Endothelial cell of umbilical vein (primary cell): ENCODE measurements at regions not wholly inside any gene's neighbourhood (a gene's known extent, or its start where the extent isn't known, plus 50 kb on each side); places are given as distances from the start of the nearest gene placed in this dataset.

Source experiments
- BruUV-seq: library from RNA; stranded (reverse); fragments of 400-500 nt; replicated peaks from 2 replicates; lab custom pipeline; 2021; lab: Mats Ljungman, UMichigan
- CTCF ChIA-PET: fragments of 300-600, 350-600 bp; sonication (Branson Sonifier 250); formaldehyde crosslinking; loops from one replicate; lab custom pipeline; 2021; ENCODE audit warnings: antibody characterized with exemption, inconsistent platforms; lab: Charles Lee
- POLR2A ChIA-PET: fragments of 300-600, 350-600 bp; sonication (Branson Sonifier 250); formaldehyde crosslinking; loops from one replicate; lab custom pipeline; 2021; ENCODE audit warnings: antibody characterized with exemption, inconsistent platforms; lab: Charles Lee
- DNase-seq: peaks from one replicate; pipeline ENCODE4 v3.0.0-alpha.2; 2011; ENCODE audit warnings: low read depth, low spot score
- FAIRE-seq: peaks from 2 replicates; lab custom pipeline; 2011; peaks lifted over from hg19 to GRCh38; lab: Jason Lieb, UNC
- H2AFZ ChIP-seq: 2 replicates; pipeline ENCODE4 v1.6.0; 2012; ENCODE audit warnings: low read depth, low read length, control low read depth, inconsistent platforms
- H3K27ac ChIP-seq: 2 replicates; pipeline ENCODE4 v1.5.1; 2011; ENCODE audit warnings: low read depth, mild to moderate bottlenecking, control low read depth, low read length, moderate library complexity; ENCODE audit not compliant: insufficient read depth
- H3K27me3 ChIP-seq, 2 experiments: 2 replicates each; pipeline versions ENCODE4 v1.6.0 to v1.6.1; 2011; ENCODE audit warnings: low read length in 2 of 2, mixed read lengths in 1 of 2; ENCODE audit not compliant: control insufficient read depth in 2 of 2, insufficient read depth in 2 of 2
- H3K36me3 ChIP-seq, 2 experiments: 2 replicates in 1 of 2; 3 replicates in 1 of 2; pipeline ENCODE4 v1.5.1; 2011; ENCODE audit warnings: low read length in 2 of 2, mild to moderate bottlenecking in 1 of 2, moderate library complexity in 1 of 2; ENCODE audit not compliant: control insufficient read depth in 2 of 2, insufficient read depth in 2 of 2; ENCODE audit errors: extremely low read depth in 1 of 2
- H3K4me1 ChIP-seq: 3 replicates; pipeline ENCODE4 v1.5.1; 2011; ENCODE audit warnings: mild to moderate bottlenecking, low read length; ENCODE audit not compliant: control insufficient read depth, insufficient read depth; ENCODE audit errors: extremely low read depth
- H3K4me2 ChIP-seq: 2 replicates; pipeline ENCODE4 v1.6.1; 2011; ENCODE audit warnings: low read length, control low read depth, mixed read lengths; ENCODE audit not compliant: insufficient read depth
- H3K4me3 ChIP-seq, 3 experiments: fragments of 200-600 bp in 1 of 3; sonication (generic), shearing (Covaris generic) in 1 of 3; replicated peaks in 1 of 3; 2 replicates each; pipeline ENCODE4 v1.5.1; 2011 to 2016; ENCODE audit warnings: control low read depth in 3 of 3, low read length in 3 of 3, mild to moderate bottlenecking in 2 of 3, inconsistent platforms in 1 of 3, low read depth in 1 of 3, moderate library complexity in 1 of 3; ENCODE audit not compliant: insufficient read depth in 1 of 3
- H3K79me2 ChIP-seq: 2 replicates; pipeline ENCODE4 v1.6.0; 2012; ENCODE audit warnings: low read length, inconsistent platforms; ENCODE audit not compliant: control insufficient read depth, insufficient read depth
- H3K9ac ChIP-seq: replicated peaks from 2 replicates; pipeline ENCODE3; 2011; ENCODE audit warnings: low read length, control low read depth; ENCODE audit not compliant: insufficient read depth; ENCODE audit errors: extremely low read depth
- H3K9me1 ChIP-seq: replicated peaks from 3 replicates; pipeline ENCODE4 v1.6.0; 2011; ENCODE audit warnings: mild to moderate bottlenecking, low read length; ENCODE audit not compliant: control insufficient read depth, insufficient read depth; ENCODE audit errors: extremely low read depth
- H3K9me3 ChIP-seq: replicated peaks from 2 replicates; pipeline ENCODE4 v1.5.1; 2012; ENCODE audit warnings: low read length, inconsistent platforms; ENCODE audit not compliant: control insufficient read depth, insufficient read depth
- H4K20me1 ChIP-seq: replicated peaks from 2 replicates; pipeline ENCODE3; 2011; ENCODE audit warnings: mild to moderate bottlenecking, low read length; ENCODE audit not compliant: control insufficient read depth, insufficient read depth; ENCODE audit errors: extremely low read depth
- CTCF ChIP-seq, 2 donors: IDR thresholded peaks; 1 replicate in 1 of 2; 2 replicates in 1 of 2; pipeline ENCODE4 v1.5.1; 2011; ENCODE audit warnings: low read length in 2 of 2, mild to moderate bottlenecking in 2 of 2, moderate library complexity in 2 of 2, control low read depth in 1 of 2, inconsistent platforms in 1 of 2, low read depth in 1 of 2; ENCODE audit not compliant: insufficient read depth in 1 of 2; ENCODE audit errors: extremely low read depth in 1 of 2
- EZH2 ChIP-seq: IDR thresholded peaks from 2 replicates; pipeline ENCODE4 v1.6.1; 2012; ENCODE audit warnings: borderline replicate concordance, low read depth, mild to moderate bottlenecking, moderate library complexity, low read length, inconsistent platforms; ENCODE audit not compliant: severe bottlenecking
- FOS ChIP-seq: IDR thresholded peaks from 2 replicates; pipeline ENCODE4 v1.6.1; 2011; ENCODE audit warnings: mild to moderate bottlenecking, low read length, moderate library complexity, borderline replicate concordance; ENCODE audit not compliant: insufficient read depth
- GATA2 ChIP-seq: IDR thresholded peaks from 2 replicates; pipeline ENCODE4 v1.7.0; 2011; ENCODE audit warnings: low read depth, mild to moderate bottlenecking, moderate library complexity, mixed read lengths, low read length; ENCODE audit not compliant: insufficient read length, insufficient read depth
- JUN ChIP-seq: IDR thresholded peaks from 2 replicates; pipeline ENCODE4 v1.6.1; 2011; ENCODE audit warnings: borderline replicate concordance, low read depth; ENCODE audit not compliant: insufficient read length, insufficient read depth
- MAX ChIP-seq: IDR thresholded peaks from 2 replicates; pipeline ENCODE4 v1.6.1; 2011; ENCODE audit not compliant: insufficient read depth, insufficient read length
- MYC ChIP-seq: IDR thresholded peaks from one replicate; pipeline ENCODE4 v1.6.1; 2011; ENCODE audit warnings: mild to moderate bottlenecking, low read depth, low read length
- POLR2A ChIP-seq: IDR thresholded peaks from 2 replicates; pipeline ENCODE4 v1.6.1; 2012; ENCODE audit warnings: low read depth, mild to moderate bottlenecking, control low read depth, low read length
- POLR2AphosphoS5 ChIP-seq: IDR thresholded peaks from 2 replicates; pipeline ENCODE4 v1.6.1; 2012; ENCODE audit warnings: low read depth, mild to moderate bottlenecking, control low read depth, low read length, moderate library complexity; ENCODE audit not compliant: insufficient read depth
- dilution Hi-C: fragments of 300-500 bp; cut with MboI; formaldehyde crosslinking; loops from one replicate; pipeline ENCODE4 v1.15.0; 2019; ENCODE audit warnings: low sequenced_read_pairs; ENCODE audit not compliant: extremely low pct_ligation_motif_present
- intact Hi-C: fragments of 100-400 bp; cut with micrococcal nuclease; formaldehyde crosslinking; loops from one replicate; pipeline ENCODE4 v1.10.0; 2022

GRCh38 chr3:132187746-132188145 is 129.5 kb upstream of the ACP3 start:
- dilution Hi-C loops (no loop called here), intact Hi-C loops (no loop called here)
- Histone ChIP-seq H4K20me1 (peaks cover 2% of the 10 kb centered on the region), H3K27me3 (peaks cover 4 to 9% of the 10 kb centered on the region in 2 experiments), H3K9ac (no peak overlapping the region), H3K9me1 (no peaks in the 10 kb centered on the region), H3K4me1 (no peaks in the 10 kb centered on the region), H3K4me3 (no peak overlapping the region), H2AFZ (no peak overlapping the region), H3K36me3 (no peaks in the 10 kb centered on the region), H3K27ac (no peak overlapping the region), H3K9me3 (no peaks in the 10 kb centered on the region), H3K4me2 (no peak overlapping the region), H3K79me2 (no peaks in the 10 kb centered on the region)
- ChIA-PET CTCF (interaction anchor here (0.9 to 1.5 kb wide), 3 partner anchors 9 to 153 kb away, joined by 3 to 4 read pairs (median 4); partner anchors contain the start of gene CPNE4), POLR2A (no interaction called here)
- no TSS peak for BruUV-seq
- no peak for TF ChIP-seq JUN
- TF ChIP-seq POLR2AphosphoS5 = no peak
- no peak for TF ChIP-seq MYC
- TF ChIP-seq POLR2A = no peak
- no peak for TF ChIP-seq GATA2
- DNase-seq (no peak), FAIRE-seq (no peak)

- H3K4me2 ChIP-seq = no peak overlapping the region
- H3K36me3 ChIP-seq = no peaks in the 10 kb centered on the region
- no peak overlapping the region for H3K9ac ChIP-seq
- intact Hi-C loops (no loop called here), dilution Hi-C loops (no loop called here)
- peaks cover 0 to 3% of the 10 kb centered on the region in 2 experiments for H3K27me3 ChIP-seq
- FAIRE-seq (no peak), DNase-seq (no peak)
- no peak overlapping the region for H3K4me3 ChIP-seq
- POLR2A ChIA-PET = no interaction called here
- H2AFZ ChIP-seq = no peak overlapping the region
- no peak overlapping the region for H3K27ac ChIP-seq
- no TSS peak for BruUV-seq
- H3K9me3 ChIP-seq = no peaks in the 10 kb centered on the region
- no peaks in the 10 kb centered on the region for H3K9me1 ChIP-seq
- H4K20me1 ChIP-seq = peaks cover 2% of the 10 kb centered on the region
- H3K79me2 ChIP-seq = no peaks in the 10 kb centered on the region
- CTCF ChIA-PET = interaction anchor here (1.0 to 1.4 kb wide), 3 partner anchors 21 to 155 kb away, joined by 3 to 5 read pairs (median 3); partner anchors contain the start of gene CPNE4
- TF ChIP-seq GATA2 (no peak), MAX (no peak), POLR2A (no peak), CTCF (IDR thresholded peaks at IDR 0.05; ENCODE audit: extremely low read depth in 1 of 2, insufficient read depth in 1 of 2, low read depth in 1 of 2, low read length in 2 of 2) (no peak), FOS (no peak), MYC (no peak), POLR2AphosphoS5 (no peak), EZH2 (no peak), JUN (no peak)
- no peaks in the 10 kb centered on the region for H3K4me1 ChIP-seq
These were observed 127.6 kb upstream of the ACP3 start for GRCh38 chr3:132189601-132190000.
